ENCODE measurements at regions not wholly inside any gene's neighbourhood (a gene's known extent, or its start where the extent isn't known, plus 50 kb on each side); places are given as distances from the start of the nearest gene placed in this dataset.
A peak's percentile ranks its signal among the peaks of the same experiment; 100 is the strongest.

- no peak for ATAC-seq (ENCODE audit: low FRiP score)
- Histone ChIP-seq H3K27me3 (ENCODE audit: control insufficient read depth in 1 of 2, insufficient read depth in 2 of 2, low read length in 1 of 2) (no peaks in the 10 kb centered on the region), H3K36me3 (ENCODE audit: control insufficient read depth in 1 of 2, insufficient read depth in 2 of 2, low read length in 1 of 2) (no peaks in the 10 kb centered on the region), H3K27ac (ENCODE audit: low read depth in 1 of 2, low read length in 2 of 2) (no peak overlapping the region), H3K9me3 (ENCODE audit: control insufficient read depth, low read length) (no peaks in the 10 kb centered on the region), H3K4me3 (ENCODE audit: low read length in 2 of 2) (no peak overlapping the region), H3K4me1 (ENCODE audit: control insufficient read depth in 1 of 2, insufficient read depth in 2 of 2, low read length in 2 of 2) (no peaks in the 10 kb centered on the region)
- intact Hi-C loops (cut with DNase I): no loop called here
- DNase-seq: no peak
- 71 to 74% methylated on average over 3 of the region's 3 CpGs for WGBS, 2 donors
These were observed 221.1 kb upstream of the PREP start for GRCh38 chr6:105624021-105624420.

- Histone ChIP-seq H3K27ac (ENCODE audit: low read depth in 1 of 2, low read length in 2 of 2) (no peak overlapping the region), H3K36me3 (ENCODE audit: control insufficient read depth in 1 of 2, insufficient read depth in 2 of 2, low read length in 1 of 2) (no peaks in the 10 kb centered on the region), H3K4me1 (ENCODE audit: control insufficient read depth in 1 of 2, insufficient read depth in 2 of 2, low read length in 2 of 2) (no peaks in the 10 kb centered on the region), H3K4me3 (ENCODE audit: low read length in 2 of 2) (no peak overlapping the region), H3K9me3 (ENCODE audit: control insufficient read depth, low read length) (no peaks in the 10 kb centered on the region), H3K27me3 (ENCODE audit: control insufficient read depth in 1 of 2, insufficient read depth in 2 of 2, low read length in 1 of 2) (no peaks in the 10 kb centered on the region)
- WGBS, 2 donors: 84 to 88% methylated on average over 3 of the region's 3 CpGs
- intact Hi-C loops (cut with DNase I): no loop called here
- DNase-seq (no peak), ATAC-seq (ENCODE audit: low FRiP score) (no peak)
These were observed 219.3 kb upstream of the PREP start for GRCh38 chr6:105622226-105622625.

- H3K36me3 ChIP-seq (ENCODE audit: control insufficient read depth in 1 of 2, insufficient read depth in 2 of 2, low read length in 1 of 2): no peaks in the 10 kb centered on the region
- H3K27ac ChIP-seq (ENCODE audit: low read depth in 1 of 2, low read length in 2 of 2): no peak overlapping the region
- WGBS, 2 donors: 78 to 79% methylated on average over 6 of the region's 6 CpGs
- ATAC-seq (ENCODE audit: low FRiP score) (no peak), DNase-seq (no peak)
- intact Hi-C loops (cut with DNase I): no loop called here
- no peaks in the 10 kb centered on the region for H3K27me3 ChIP-seq (ENCODE audit: control insufficient read depth in 1 of 2, insufficient read depth in 2 of 2, low read length in 1 of 2)
- no peak overlapping the region for H3K4me3 ChIP-seq (ENCODE audit: low read length in 2 of 2)
- H3K4me1 ChIP-seq (ENCODE audit: control insufficient read depth in 1 of 2, insufficient read depth in 2 of 2, low read length in 2 of 2): no peaks in the 10 kb centered on the region
- no peaks in the 10 kb centered on the region for H3K9me3 ChIP-seq (ENCODE audit: control insufficient read depth, low read length)
These were observed 218.8 kb upstream of the PREP start for GRCh38 chr6:105621564-105622175.

- Histone ChIP-seq H3K27ac (ENCODE audit: low read depth in 1 of 2, low read length in 2 of 2) (no peak overlapping the region), H3K4me3 (ENCODE audit: low read length in 2 of 2) (no peak overlapping the region), H3K9me3 (ENCODE audit: control insufficient read depth, low read length) (no peaks in the 10 kb centered on the region), H3K27me3 (ENCODE audit: control insufficient read depth in 1 of 2, insufficient read depth in 2 of 2, low read length in 1 of 2) (no peaks in the 10 kb centered on the region), H3K36me3 (ENCODE audit: control insufficient read depth in 1 of 2, insufficient read depth in 2 of 2, low read length in 1 of 2) (no peaks in the 10 kb centered on the region), H3K4me1 (ENCODE audit: control insufficient read depth in 1 of 2, insufficient read depth in 2 of 2, low read length in 2 of 2) (no peaks in the 10 kb centered on the region)
- no peak for DNase-seq
- ATAC-seq (ENCODE audit: low FRiP score): no peak
- intact Hi-C loops (cut with DNase I): no loop called here
- 78 to 83% methylated on average over 3 of the region's 3 CpGs for WGBS, 2 donors
These were observed 218.0 kb upstream of the PREP start for GRCh38 chr6:105620878-105621277.

- 52 to 63% methylated on average over 8 of the region's 8 CpGs for WGBS, 2 donors
- Histone ChIP-seq H3K27me3 (ENCODE audit: control insufficient read depth in 1 of 2, insufficient read depth in 2 of 2, low read length in 1 of 2) (no peaks in the 10 kb centered on the region), H3K27ac (ENCODE audit: low read depth in 1 of 2, low read length in 2 of 2) (no peak overlapping the region), H3K36me3 (ENCODE audit: control insufficient read depth in 1 of 2, insufficient read depth in 2 of 2, low read length in 1 of 2) (no peaks in the 10 kb centered on the region), H3K9me3 (ENCODE audit: control insufficient read depth, low read length) (no peaks in the 10 kb centered on the region), H3K4me1 (ENCODE audit: control insufficient read depth in 1 of 2, insufficient read depth in 2 of 2, low read length in 2 of 2) (no peaks in the 10 kb centered on the region), H3K4me3 (ENCODE audit: low read length in 2 of 2) (no peak overlapping the region)
- DNase-seq (no peak), ATAC-seq (ENCODE audit: low FRiP score) (no peak)
- intact Hi-C loops (cut with DNase I): no loop called here
These were observed 217.3 kb upstream of the PREP start for GRCh38 chr6:105619971-105620741.

GRCh38 chr6:105618247-105618646 lies 215.4 kb upstream of the PREP start:
- H3K36me3 ChIP-seq (ENCODE audit: control insufficient read depth in 1 of 2, insufficient read depth in 2 of 2, low read length in 1 of 2): no peaks in the 10 kb centered on the region
- H3K9me3 ChIP-seq (ENCODE audit: control insufficient read depth, low read length): no peaks in the 10 kb centered on the region
- WGBS, 2 donors: 83 to 98% methylated on average over 1 of the region's 1 CpG
- H3K27ac ChIP-seq (ENCODE audit: low read depth in 1 of 2, low read length in 2 of 2): no peak overlapping the region
- no peak for DNase-seq
- intact Hi-C loops (cut with DNase I): no loop called here
- H3K27me3 ChIP-seq (ENCODE audit: control insufficient read depth in 1 of 2, insufficient read depth in 2 of 2, low read length in 1 of 2): no peaks in the 10 kb centered on the region
- H3K4me1 ChIP-seq (ENCODE audit: control insufficient read depth in 1 of 2, insufficient read depth in 2 of 2, low read length in 2 of 2): no peaks in the 10 kb centered on the region
- ATAC-seq (ENCODE audit: low FRiP score): no peak
- H3K4me3 ChIP-seq (ENCODE audit: low read length in 2 of 2): no peak overlapping the region

GRCh38 chr6:105616521-105616920 lies 213.6 kb upstream of the PREP start:
- Histone ChIP-seq H3K4me3 (ENCODE audit: low read length in 2 of 2) (no peak overlapping the region), H3K27ac (ENCODE audit: low read depth in 1 of 2, low read length in 2 of 2) (no peak overlapping the region), H3K27me3 (ENCODE audit: control insufficient read depth in 1 of 2, insufficient read depth in 2 of 2, low read length in 1 of 2) (no peaks in the 10 kb centered on the region), H3K4me1 (ENCODE audit: control insufficient read depth in 1 of 2, insufficient read depth in 2 of 2, low read length in 2 of 2) (no peaks in the 10 kb centered on the region), H3K36me3 (ENCODE audit: control insufficient read depth in 1 of 2, insufficient read depth in 2 of 2, low read length in 1 of 2) (no peaks in the 10 kb centered on the region), H3K9me3 (ENCODE audit: control insufficient read depth, low read length) (no peaks in the 10 kb centered on the region)
- no peak for DNase-seq
- intact Hi-C loops (cut with DNase I): no loop called here
- ATAC-seq (ENCODE audit: low FRiP score): no peak

- ATAC-seq (ENCODE audit: low FRiP score) (peak; percentile 33), DNase-seq (no peak)
- no peak overlapping the region for H3K4me3 ChIP-seq (ENCODE audit: low read length in 2 of 2)
- no peak overlapping the region for H3K27ac ChIP-seq (ENCODE audit: low read depth in 1 of 2, low read length in 2 of 2)
- H3K27me3 ChIP-seq (ENCODE audit: control insufficient read depth in 1 of 2, insufficient read depth in 2 of 2, low read length in 1 of 2): no peaks in the 10 kb centered on the region
- intact Hi-C loops (cut with DNase I): no loop called here
- no peaks in the 10 kb centered on the region for H3K9me3 ChIP-seq (ENCODE audit: control insufficient read depth, low read length)
- no peaks in the 10 kb centered on the region for H3K36me3 ChIP-seq (ENCODE audit: control insufficient read depth in 1 of 2, insufficient read depth in 2 of 2, low read length in 1 of 2)
- WGBS, 2 donors: 9 to 15% methylated on average over 2 of the region's 2 CpGs
- H3K4me1 ChIP-seq (ENCODE audit: control insufficient read depth in 1 of 2, insufficient read depth in 2 of 2, low read length in 2 of 2): no peaks in the 10 kb centered on the region
These were observed 208.7 kb upstream of the PREP start for GRCh38 chr6:105611606-105612005.

- 43 to 51% methylated on average over 14 of the region's 14 CpGs for WGBS, 2 donors
- H3K4me3 ChIP-seq (ENCODE audit: low read length in 2 of 2): no peak overlapping the region
- ATAC-seq (ENCODE audit: low FRiP score) (no peak), DNase-seq (peak in 1 of 2 donors; percentile 63)
- H3K27ac ChIP-seq (ENCODE audit: low read depth in 1 of 2, low read length in 2 of 2): no peak overlapping the region
- no peaks in the 10 kb centered on the region for H3K4me1 ChIP-seq (ENCODE audit: control insufficient read depth in 1 of 2, insufficient read depth in 2 of 2, low read length in 2 of 2)
- intact Hi-C loops (cut with DNase I): no loop called here
- H3K9me3 ChIP-seq (ENCODE audit: control insufficient read depth, low read length): no peaks in the 10 kb centered on the region
- H3K36me3 ChIP-seq (ENCODE audit: control insufficient read depth in 1 of 2, insufficient read depth in 2 of 2, low read length in 1 of 2): no peaks in the 10 kb centered on the region
- H3K27me3 ChIP-seq (ENCODE audit: control insufficient read depth in 1 of 2, insufficient read depth in 2 of 2, low read length in 1 of 2): no peaks in the 10 kb centered on the region
These were observed 206.6 kb upstream of the PREP start for GRCh38 chr6:105609375-105609991.

Data from aorta (tissue), 5 donors.